Right lobe of liver (tissue), 6 donors: ENCODE measurements at regions not wholly inside any gene's neighbourhood (a gene's known extent, or its start where the extent isn't known, plus 50 kb on each side); places are given as distances from the start of the nearest gene placed in this dataset.

ENCODE experiments used
- ATAC-seq, 4 donors: fragments of 200-7000 bp; cut with Tn5 transposase; one replicate each; pipeline ENCODE4 v1.9.1; 2020; ENCODE audit warnings: mild to moderate bottlenecking in 4 of 4, moderate library complexity in 4 of 4
- DNase-seq, 3 donors: peaks; one replicate each; pipeline ENCODE4 v3.0.0-alpha.2; 2020
- H3K27ac ChIP-seq, 3 donors: fragments of 200-600 bp; one replicate each; pipeline ENCODE4 v1.8.0; 2022
- H3K27me3 ChIP-seq, 2 donors: fragments of 200-600 bp; one replicate each; pipeline ENCODE4 v1.8.0; 2022
- H3K36me3 ChIP-seq, 4 donors: fragments of 200-600 bp; sonication (generic) in 1 of 4; one replicate each; pipeline versions ENCODE4 v1.5.1 to v1.8.0; 2017 to 2022; ENCODE audit warnings: control low read depth in 1 of 4
- H3K4me1 ChIP-seq, 4 donors: fragments of 200-600 bp; sonication (generic) in 1 of 4; one replicate each; pipeline versions ENCODE4 v1.5.1 to v1.8.0; 2017 to 2022; ENCODE audit warnings: control low read depth in 1 of 4
- H3K4me3 ChIP-seq, 3 donors: fragments of 200-600 bp; one replicate each; pipeline ENCODE4 v1.8.0; 2022
- H3K9me3 ChIP-seq, 4 donors: fragments of 200-600 bp; sonication (generic) in 1 of 4; one replicate each; pipeline versions ENCODE4 v1.5.1 to v1.8.0; 2017 to 2022; ENCODE audit warnings: control low read depth in 1 of 4
- CTCF ChIP-seq, 4 donors: fragments of 200-600 bp in 3 of 4; fragments of 450-650 bp in 1 of 4; IDR thresholded peaks; one replicate each; pipeline versions ENCODE4 v1.5.1 to v1.8.0; 2016 to 2022; ENCODE audit warnings: antibody characterized with exemption in 4 of 4, mild to moderate bottlenecking in 2 of 4
- POLR2A ChIP-seq: fragments of 450-650 bp; IDR thresholded peaks from one replicate; pipeline ENCODE4 v1.6.1; 2017; ENCODE audit warnings: antibody characterized with exemption, mild to moderate bottlenecking
- WGBS: methylation state at CpG from one replicate; pipeline ENCODE4 v1.1.6; 2018; ENCODE audit warnings: low coverage, low lambda C conversion rate; ENCODE audit not compliant: insufficient coverage; ENCODE audit errors: missing lambda C conversion rate; 5-methylcytosine and 5-hydroxymethylcytosine counted together
- intact Hi-C, 2 donors: fragments of 100-400 bp; cut with DNase I; formaldehyde crosslinking; loops; one replicate each; pipeline versions ENCODE4 v1.11.2 to v1.14.1; 2022
- donor health status: DM: no; HTN: yes; CAD: no.
- donor health status: DM: no; HTN: no; CAD: no.
- donor health status: DM: no; HTN: no; CAD: no.
- donor health status: DM: no; HTN: yes; CAD: no.
- donor health status: DM: no; HTN: yes; CAD: no.

DNA sequence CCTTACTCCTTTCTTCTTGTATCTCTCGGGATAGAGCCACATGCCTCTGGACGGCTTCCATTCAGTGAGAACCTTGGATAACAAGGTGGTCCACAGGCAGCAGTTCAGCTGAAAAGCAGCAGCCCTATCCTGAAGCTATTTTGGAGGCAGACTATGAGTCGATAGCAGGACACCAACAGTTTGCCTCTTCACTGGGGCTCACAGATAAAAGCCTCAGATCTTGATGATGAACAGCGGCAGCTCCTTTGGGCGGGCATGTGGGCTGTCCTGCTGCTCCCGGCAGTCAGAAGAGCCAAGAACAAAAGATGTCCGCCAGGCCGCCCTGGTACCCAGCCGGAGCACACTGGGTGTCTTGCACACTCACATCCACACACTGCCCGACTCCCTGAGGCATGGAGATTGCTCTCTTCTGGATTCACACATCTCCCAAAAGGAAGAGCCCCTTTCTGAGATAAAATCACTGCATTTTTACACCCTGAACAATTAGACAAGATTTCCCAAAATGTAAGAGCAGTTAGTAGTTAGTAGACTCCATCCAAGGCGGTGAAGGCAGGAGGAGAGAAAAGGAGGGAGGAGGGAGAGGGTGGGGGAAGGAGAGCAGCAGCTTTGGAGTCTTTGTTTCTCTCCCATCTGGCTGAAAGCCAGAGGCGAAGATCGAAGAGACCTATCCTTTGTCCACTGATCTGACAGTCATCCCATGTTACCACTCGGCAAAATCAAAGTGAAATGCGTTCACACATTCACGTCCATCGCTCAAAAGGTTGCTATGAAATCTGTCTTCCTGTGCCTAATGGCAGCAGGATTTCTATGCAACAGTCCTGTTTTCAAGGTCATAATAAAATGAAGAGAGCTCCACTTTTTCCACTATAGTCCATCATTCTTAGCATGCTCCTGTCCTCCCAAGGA lies 90.1 kb upstream of the KLF7 start:
- TF ChIP-seq CTCF (IDR thresholded peaks at IDR 0.05) (no peak), POLR2A (no peak)
- Histone ChIP-seq H3K9me3 (no peaks in the 10 kb centered on the region), H3K36me3 (no peaks in the 10 kb centered on the region), H3K4me1 (no peaks in the 10 kb centered on the region), H3K4me3 (no peak overlapping the region), H3K27me3 (no peaks in the 10 kb centered on the region), H3K27ac (no peak overlapping the region)
- ATAC-seq (no peak), DNase-seq (no peak)
- intact Hi-C loops: no loop called here
- 83% methylated on average over 14 of the region's 17 CpGs for WGBS

DNA sequence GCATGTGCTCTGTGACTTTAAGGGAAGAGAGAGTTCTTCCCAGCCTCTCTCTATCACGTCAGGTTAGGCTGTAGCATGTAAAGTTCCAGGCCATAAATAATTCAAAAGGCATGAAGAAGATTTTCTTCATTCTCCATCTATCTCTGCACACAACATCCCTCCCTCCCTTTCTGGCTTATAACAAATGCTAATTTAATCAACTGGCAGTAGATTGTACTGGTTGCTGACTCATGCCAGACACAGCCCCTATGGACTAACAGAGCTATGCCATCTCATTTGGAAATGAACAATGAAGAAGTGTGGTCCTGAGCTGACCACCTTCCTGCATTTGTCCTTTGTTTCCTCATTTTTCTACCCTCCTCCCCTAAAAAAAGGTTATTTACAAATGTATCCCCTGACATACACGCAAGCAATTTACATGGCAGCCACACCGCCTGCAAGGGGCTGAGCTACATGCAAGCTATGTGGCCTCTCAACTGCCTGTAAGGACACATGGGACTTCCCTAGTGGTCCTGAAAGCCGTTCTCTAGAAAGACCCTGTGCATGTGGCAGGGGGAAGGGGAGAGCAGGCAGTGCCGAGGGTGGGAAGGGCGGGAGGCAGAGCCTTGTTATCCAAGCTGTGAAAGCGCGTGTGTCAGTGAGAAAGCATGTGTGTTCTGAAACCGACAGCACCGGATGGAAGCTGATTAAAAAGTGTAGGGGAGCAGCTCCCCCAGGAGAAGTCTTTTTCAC lies 90.9 kb upstream of the KLF7 start:
- Histone ChIP-seq H3K4me1 (no peaks in the 10 kb centered on the region), H3K27me3 (no peaks in the 10 kb centered on the region), H3K36me3 (no peaks in the 10 kb centered on the region), H3K27ac (no peak overlapping the region), H3K9me3 (no peaks in the 10 kb centered on the region), H3K4me3 (no peak overlapping the region)
- TF ChIP-seq POLR2A: no peak
- TF ChIP-seq CTCF (IDR thresholded peaks at IDR 0.05): no peak
- intact Hi-C loops: no loop called here
- ATAC-seq (peak in 1 of 4 donors; percentile 18), DNase-seq (peak in 1 of 3 donors; percentile 21)
- WGBS: 45% methylated on average over 10 of the region's 10 CpGs

GRCh38 chr2:207257251-207258250 lies 91.8 kb upstream of the KLF7 start:
- TF ChIP-seq CTCF (IDR thresholded peaks at IDR 0.05) (no peak), POLR2A (no peak)
- no peak overlapping the region for H3K27ac ChIP-seq
- ATAC-seq (no peak), DNase-seq (peak in 1 of 3 donors; percentile 35)
- no peaks in the 10 kb centered on the region for H3K9me3 ChIP-seq
- H3K4me1 ChIP-seq: no peaks in the 10 kb centered on the region
- no peak overlapping the region for H3K4me3 ChIP-seq
- no peaks in the 10 kb centered on the region for H3K36me3 ChIP-seq
- no peaks in the 10 kb centered on the region for H3K27me3 ChIP-seq
- WGBS: 43% methylated on average over 7 of the region's 11 CpGs
- intact Hi-C loops: no loop called here

DNA sequence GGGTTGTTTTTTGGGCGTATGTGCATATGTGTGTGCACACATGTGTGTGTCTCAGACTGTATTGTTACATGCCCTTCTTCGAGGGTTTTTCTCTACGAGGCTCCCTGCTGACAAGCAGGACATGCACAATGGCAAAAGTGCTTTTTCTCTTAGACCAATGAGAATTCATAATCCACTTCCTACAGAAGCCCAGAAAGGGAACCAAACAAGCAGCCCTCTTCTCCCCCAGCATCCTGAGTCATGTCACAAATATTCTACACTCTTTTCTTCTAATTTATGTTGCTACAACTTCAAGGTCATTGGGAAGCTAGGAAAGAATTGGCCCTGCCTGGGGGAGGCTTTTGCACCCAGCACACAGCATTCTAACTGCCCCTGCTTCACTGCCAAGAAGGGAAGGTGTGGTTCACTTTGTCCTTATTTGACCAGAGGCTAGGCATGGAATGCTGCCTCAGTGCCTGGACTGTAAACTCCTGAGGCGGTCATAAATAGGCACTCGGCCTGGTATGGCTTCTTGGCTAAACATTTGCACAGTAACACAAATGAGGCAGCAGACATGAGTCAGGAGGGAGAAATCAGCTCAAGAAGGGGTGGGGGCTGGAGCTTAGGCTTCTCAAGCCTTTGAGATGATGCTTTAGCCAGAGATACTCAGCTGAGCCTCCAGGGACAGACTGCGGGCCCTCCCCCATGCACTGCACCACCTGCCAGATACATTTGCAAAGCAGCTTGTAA lies 92.7 kb upstream of the KLF7 start:
- WGBS: 44% methylated on average over 6 of the region's 6 CpGs
- H3K4me1 ChIP-seq: no peaks in the 10 kb centered on the region
- no peak overlapping the region for H3K27ac ChIP-seq
- TF ChIP-seq POLR2A (no peak), CTCF (IDR thresholded peaks at IDR 0.05) (no peak)
- peak in 3 of 4 donors; percentile 17 to 51 (median 27) for ATAC-seq
- no peak overlapping the region for H3K4me3 ChIP-seq
- intact Hi-C loops: no loop called here
- DNase-seq: no peak
- H3K9me3 ChIP-seq: no peaks in the 10 kb centered on the region
- no peaks in the 10 kb centered on the region for H3K27me3 ChIP-seq
- no peaks in the 10 kb centered on the region for H3K36me3 ChIP-seq
